Stimulated activated CD8-positive, alpha-beta memory T cell treated with anti-CD3 and anti-CD28 coated beads, Interleukin-7, amount 100 ng/mL, for 4 hours (primary cell): ENCODE measurements at regions not wholly inside any gene's neighbourhood (a gene's known extent, or its start where the extent isn't known, plus 50 kb on each side); places are given as distances from the start of the nearest gene placed in this dataset.
"Not testable (repeated sequence)": the region's sequence is repeated elsewhere in the genome, so short reads cannot be mapped to it uniquely, and the experiment has no call there.

Experiments
- DNase-seq, 2 donors: peaks; one replicate each; pipeline ENCODE4 v3.0.0-alpha.2; 2020; ENCODE audit warnings: low read depth in 2 of 2

DNA sequence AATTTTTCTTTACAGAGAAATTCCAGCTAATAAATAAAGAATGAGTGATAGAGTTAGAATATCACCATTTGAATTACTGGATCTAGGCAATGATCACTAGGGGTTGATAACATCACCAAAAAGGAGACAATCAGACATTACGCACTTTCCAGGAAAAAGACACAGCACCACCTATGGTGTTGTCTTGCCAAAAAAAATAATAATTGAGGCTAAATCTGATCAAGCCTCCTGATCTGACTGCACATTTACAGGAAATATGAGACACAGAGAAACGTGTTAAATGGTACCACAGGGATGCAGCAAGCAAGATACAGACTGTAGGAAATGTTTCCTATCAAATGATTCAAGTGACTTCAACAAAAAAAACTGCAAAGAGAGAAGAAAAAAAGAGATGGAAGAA, 92.8 kb downstream of the EOMES start:
- DNase-seq, result no peak

DNA sequence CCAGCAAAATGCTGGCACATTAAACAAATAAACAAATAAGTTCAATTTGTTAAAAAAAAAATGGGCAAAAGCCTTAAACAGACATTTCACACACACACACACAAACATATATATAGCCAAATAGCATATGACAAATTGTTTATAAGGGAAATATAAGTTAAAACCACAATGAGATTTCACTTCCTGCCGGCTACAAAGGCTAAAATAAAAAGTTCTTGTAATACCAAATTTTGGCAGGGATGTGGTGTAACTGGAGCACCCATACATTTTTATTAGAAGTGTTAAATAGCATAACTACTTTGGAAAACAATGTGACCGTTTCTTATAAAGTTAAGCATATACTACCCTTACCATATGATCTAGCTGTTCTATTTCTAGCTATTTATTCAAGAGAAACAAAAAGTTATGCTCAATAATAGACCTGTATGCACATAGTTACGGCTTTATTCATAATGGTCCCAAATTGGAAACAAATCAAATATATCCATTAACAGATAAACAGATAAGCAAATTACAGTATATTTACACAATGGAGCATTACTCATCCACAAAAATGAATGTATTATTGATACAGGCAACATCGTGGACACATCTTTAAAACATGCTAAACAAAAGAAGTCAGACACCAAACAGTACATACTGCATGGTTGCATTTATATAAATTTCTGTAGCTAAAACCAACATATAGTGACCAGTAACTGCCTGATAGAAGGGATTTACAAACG, 93.9 kb downstream of the EOMES start:
- no peak for DNase-seq

DNA sequence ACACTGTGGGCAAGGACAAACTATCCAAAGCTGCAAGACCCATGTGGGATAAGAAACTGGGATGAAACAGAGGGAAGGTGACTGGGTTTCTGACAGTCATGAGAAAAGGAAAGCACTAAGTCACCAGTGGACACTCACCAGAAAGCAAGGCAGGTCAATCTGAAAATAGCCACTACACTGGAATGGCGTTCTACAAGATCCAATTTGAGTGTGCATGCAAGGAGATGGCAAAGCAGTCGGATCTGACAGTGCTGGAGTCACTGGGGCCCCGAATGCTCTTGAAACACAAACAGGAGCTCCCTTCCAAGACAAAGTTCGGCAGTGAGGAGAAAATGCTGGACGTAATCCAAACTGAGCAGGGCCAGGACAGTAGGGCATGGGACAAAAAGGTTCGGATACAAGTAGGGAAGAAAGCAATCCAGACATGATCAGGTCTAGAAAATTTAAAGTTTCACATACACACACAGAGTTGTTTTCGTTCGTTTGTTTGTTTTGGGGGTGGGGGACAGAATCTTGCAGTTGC, 95.5 kb downstream of the EOMES start:
- DNase-seq, result no peak

DNA sequence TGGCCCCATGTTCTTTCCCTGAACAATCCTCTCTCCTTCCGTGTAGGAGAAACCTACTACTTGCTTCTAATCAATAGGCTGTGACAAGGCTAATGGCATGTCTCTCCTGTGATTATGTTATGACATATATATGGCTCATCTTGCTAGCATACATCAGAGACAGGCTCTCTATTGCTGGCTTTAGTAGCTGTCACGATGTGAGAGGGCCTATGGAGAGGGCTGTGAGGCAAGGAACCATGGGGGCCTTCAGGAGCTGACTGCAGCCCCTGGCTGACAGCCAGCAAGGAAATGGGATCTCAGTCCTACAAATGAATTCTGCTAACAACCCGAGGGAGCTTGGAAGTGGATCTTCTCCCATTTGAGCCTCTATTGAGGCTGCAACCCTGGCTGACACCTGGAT, 96.3 kb downstream of the EOMES start:
- DNase-seq, result no peak

DNA sequence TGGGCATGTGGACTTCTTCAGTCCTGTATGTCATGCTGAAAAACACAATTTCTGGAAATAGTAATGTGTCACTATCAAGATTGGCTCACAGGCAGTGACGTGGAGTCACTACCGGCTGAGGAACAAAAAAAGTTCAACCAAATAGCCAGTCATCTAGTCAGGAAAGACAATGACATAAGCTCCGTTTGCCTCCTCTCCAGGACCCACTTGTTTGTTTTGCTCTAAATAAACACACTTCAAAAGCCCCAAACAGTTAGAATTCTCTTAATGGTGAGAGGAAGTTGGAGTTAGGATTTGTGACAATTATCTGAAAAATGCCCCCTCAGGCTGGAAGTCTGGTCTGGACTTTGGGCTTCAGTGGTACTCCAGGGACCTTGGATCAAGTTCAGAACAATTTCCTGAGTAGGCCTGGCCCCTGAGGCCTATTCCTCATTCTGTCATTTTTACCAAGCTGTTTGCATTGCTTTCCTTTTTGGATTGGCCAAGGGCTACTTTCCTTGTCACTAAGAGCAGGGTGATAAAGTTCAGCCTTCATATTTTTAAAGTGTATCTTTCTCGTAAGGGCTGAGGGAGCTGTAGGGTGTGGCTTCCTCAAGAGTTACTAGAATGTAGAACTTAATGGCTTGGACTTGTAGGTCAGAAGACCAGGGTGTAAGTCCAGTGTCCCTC, 98.9 kb downstream of the EOMES start:
- no peak for DNase-seq

DNA sequence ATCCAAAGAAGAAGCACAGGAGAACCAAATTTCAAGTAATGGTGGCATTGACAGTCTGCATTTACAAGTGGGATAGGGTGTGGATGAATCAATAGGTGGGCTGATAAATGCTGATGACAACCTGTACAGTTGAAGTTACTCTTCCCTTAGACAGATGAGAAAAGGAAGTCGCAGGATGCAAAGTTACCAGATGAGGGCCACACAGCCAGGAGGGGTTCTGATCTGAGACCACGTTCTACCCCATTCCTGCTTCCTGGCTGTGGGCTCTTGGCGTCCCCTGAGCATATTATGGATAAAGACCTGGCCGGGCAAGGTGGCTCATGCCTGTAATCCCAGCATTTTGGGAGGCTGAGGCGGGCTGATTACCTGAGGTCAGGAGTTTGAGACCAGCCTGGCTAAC, 104.6 kb downstream of the EOMES start:
- DNase-seq, result no peak

DNA sequence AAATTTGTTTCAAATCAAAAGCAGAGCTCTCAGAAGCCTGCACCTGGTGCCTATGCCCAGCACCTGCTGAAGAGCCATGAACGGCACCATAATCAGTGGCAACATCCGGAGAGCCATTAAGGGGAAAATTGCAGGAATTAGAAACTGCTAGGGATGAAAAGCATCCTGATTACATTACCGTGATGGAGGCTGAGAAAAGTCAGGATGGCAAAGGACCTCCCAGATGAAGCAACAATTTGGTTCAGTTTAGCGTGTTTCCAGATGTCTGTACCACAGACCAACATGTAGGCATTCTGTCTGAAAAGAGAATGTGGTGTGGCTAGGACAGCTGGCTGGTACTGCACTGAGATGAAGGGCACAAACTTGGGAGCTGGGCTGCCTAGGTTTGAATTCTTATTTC, 106.1 kb downstream of the EOMES start:
- DNase-seq, result no peak

DNA sequence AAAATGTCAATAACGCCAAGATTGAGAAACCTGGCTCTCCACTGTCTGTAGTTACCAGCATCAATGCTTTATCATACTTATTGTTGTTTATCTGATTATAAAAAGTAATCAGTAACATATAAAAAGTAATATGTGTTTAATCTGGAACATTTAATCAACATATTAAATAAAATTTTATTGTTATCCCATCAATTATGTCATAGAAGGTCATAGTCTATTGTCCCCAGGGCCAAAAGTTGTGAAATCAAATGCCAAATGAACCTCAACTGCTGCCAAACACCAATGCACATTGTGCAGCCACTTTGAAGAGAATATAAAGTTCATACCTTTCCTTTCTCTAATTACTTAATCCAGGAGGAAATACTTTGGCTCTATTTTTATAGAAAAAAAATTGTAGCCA, 106.6 kb downstream of the EOMES start:
- no peak for DNase-seq

DNA sequence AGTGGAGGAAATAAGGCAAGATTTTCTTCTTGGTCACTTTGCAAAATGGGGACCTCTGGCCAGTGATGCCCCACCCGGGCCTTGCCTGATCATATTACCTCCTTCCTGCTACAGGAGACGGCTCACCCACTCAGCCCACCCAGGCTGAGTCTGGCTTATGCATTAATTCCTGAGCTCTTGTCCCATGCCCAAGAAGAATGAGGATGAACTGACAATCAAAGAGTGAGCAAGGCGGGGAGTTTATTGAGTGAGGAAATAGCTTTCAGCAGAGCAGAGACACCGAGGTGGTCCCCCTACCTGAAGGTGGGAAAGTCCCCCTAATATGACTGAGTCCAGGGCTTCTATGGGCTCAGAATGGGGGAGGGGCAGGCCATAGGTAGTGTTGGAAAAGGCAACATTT, 107.5 kb downstream of the EOMES start:
- no peak for DNase-seq

DNA sequence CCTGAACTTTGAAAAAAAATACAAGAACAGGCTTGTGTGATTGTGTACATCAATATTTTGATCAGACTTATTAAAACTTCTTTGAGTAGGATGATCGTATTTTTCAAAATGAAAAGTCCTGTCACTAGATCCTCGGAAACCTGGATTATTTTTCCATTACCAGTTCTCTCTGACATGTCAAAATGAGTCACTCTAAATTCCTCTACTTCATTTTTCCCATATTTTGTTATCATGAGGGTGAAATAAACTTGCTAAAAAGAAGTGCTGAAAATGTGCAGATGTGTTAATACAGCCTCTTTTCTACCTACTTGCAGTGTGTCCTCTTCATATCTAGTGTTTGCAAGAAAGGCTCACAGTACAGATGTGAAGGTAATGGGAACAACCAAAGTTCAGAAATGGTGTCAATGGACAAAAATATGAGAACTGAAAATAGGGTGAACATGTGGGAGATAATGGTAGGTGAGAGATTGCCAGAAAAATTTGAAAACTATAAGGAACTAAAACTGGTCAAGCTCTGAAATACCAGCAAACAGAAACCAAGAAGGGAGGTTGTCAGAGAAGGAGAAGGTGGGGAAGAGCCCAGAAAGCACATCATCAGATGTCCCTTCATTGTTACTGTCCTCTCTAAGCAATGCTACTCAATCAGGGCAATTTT, 108.2 kb downstream of the EOMES start:
- DNase-seq, result no peak

DNA sequence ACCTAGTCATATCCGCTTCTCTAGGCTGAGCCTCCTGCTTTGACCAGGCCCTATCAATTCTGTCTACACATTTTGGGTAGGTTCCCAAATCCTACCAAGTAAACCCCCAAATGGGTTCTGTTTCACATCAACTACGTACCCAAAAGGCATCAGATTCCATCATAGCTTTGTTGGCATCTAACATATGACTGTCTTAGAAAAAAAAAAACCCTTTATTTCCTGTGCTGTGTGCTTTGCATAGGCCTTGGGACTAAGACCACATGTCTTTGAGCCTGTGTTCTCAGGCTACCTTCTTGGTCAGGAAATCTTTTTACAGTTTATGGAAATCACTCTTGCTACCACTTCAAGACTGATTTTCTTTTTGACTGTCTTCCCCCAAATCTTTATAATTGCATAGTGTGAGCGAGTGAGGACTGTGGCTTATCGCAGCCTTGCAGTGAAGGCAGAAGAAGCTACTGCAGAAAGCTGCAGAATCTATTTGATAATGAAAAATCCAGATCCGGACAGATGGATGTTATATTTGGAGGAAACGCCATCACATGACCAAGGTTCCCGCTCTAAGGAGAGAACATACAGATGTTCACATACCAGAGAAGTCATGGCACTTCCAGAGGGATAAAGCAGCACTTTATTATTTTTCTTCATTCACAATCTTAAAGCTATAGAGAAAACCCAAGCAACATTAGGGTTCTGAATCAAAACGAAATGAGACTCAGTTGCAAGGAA, 111.2 kb downstream of the EOMES start:
- no peak for DNase-seq

DNA sequence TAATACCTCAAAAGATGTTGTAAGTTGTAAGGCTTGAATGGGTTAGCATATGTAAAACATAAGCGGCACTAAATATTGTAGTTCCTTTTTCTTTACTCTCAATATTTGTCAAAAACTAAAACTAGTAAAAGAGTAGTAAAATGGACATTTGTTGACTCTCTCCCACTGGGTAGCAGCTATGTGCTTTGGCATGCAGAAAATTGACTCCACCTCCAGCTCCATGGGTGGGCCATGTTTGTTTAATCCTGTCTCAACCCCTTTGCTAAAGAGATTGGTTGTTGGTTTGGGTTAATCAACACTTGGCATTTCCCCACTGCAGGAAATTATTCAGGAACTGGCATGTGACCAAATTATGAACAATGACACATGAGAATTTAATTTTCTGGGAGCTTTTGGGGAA, 114.8 kb downstream of the EOMES start:
- DNase-seq, result no peak

DNA sequence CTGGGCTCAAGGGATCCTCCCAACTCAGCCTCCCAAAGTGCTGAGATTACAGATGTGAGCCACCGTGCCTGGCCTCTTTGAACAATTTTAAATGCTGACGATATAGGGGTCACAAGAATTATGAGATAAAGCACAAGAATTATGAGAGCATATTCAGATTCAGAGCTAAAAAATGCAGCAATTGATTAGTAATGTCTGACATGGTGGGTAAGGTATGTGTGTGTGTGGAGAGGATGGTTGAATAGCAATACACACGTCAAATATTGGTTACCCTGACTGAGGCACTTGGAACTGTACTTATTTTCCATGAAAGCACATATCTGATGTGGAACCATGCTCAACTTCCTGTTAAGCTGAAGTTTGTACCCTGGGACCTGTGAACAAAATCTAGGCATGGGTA, 115.6 kb downstream of the EOMES start:
- DNase-seq, result no peak

DNA sequence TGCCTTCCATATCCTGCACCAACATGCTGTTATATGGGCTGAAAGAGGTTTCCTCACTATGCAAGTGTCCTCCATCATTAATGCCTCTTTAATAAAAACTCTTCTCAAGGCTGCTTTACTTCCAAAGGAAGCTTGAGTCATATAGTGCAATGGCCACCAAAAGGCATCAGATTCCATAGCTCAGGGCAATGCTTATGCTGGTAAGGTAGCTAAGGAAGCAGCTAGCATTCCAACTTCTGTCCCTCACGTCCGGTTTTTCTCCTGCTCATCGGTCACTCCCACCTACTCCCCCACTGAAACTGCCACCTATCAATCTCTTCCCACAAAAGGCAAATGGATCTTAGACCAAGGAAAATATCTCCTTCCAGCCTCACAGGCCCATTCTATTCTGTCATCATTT, 117.1 kb upstream of the SLC4A7 start:
- not testable (repeated sequence) for DNase-seq

DNA sequence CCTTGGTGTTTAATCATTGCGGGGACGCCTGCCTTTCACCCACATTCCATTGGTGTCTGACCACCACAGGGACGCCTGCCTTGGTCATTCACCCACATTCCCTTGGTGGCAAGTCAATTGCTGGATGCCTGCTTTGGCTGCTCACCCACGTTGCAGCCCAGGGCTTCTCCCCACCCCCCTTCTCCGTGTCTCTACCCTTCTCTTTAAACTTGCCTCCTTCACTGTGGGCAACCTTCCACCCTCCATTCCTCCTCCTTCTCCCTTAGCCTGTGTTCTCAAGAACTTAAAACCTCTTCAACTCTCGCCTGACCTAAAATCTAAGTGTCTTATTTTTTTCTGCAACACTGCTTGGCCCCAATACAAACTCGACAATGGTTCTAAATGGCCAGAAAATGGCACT, 115.6 kb upstream of the SLC4A7 start:
- not testable (repeated sequence) for DNase-seq

DNA sequence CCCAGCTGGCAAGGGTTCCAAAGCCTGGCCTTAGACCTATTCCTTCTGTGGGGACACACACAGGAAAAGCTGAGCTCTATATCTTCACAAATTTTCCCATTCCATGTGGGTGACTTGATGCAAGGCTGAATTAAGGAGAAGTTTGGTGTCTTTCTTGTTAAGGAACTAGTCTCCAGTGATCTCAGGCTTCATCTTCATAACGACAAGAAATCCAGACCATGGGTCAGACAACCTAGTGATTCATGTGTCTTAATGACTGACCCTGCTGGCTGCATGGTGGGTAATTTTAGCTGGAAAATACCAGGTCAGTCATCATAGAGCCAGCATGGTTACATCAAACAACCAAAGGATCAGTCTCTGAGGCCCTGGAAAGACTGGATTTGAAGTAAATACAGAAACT, 112.7 kb upstream of the SLC4A7 start:
- DNase-seq, result no peak

DNA sequence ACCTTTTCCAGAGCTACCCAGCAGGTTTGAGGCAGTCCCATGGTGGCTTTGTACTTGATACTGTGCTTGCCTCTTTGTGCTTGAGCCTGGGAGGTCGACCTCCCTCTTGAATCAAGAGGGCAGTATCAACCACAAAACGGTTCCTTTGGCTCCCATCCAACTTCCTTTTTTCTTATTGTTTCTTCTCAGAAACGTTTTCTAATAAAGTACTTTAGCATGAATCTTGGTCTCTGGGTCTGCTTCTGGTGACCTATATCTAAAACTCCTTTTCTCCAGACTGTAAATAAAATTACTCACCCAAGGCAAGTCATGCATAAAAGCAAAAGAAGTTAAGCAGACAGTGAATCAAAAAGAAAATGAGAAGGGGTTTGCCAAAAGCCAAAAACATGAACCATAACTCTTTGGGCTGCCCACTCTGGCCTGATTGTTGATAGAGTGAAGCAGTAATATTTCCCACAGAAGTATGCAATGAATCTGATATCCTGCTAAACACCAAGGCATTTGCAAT, 112.2 kb upstream of the SLC4A7 start:
- no peak for DNase-seq

DNA sequence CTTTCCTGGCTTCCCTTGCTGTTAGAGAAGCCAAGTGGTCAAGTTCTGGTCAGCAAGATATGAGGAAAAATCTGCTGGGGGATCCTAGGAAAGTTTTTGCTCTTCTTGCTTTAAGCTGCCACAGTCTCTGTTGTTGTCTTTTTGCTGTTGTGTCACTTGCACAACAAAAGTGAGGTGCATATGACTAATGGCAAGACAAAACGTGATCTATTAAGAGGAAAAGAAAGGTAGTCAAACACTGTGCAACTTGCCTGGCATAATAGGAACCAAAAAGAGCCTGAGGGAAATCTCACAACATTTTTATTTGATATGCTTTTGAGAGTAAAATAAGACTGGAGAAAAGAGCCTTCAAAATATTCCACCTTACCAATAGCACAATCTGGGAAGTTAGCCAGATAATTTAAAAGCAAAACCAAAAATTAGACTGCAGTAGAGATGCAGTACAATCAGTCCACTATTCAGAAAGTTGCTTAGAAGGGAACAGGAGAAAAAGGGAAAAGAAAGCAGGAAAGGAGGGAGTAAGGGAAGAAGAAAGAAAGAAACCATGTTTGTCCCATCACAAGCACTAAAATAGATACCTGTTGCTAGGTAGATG, 110.0 kb upstream of the SLC4A7 start:
- no peak for DNase-seq

DNA sequence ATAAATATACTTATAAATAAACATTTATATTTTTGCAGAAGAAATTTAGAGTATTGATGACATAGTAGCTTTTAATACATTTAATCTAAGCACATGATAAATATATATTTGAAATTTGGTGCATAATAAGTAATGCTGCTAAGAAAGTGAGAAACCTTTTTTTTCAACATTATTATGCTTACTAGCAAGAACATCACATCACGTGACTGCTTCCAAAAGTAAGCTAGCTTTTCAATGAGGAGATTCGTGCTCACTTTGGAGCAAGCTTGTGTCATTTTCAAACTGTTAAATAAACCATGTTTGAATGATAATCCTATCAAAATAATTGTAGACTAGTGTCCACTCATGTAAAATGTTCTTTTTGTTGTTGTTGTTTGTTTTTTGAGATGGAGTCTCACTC, 109.0 kb upstream of the SLC4A7 start:
- no peak for DNase-seq

DNA sequence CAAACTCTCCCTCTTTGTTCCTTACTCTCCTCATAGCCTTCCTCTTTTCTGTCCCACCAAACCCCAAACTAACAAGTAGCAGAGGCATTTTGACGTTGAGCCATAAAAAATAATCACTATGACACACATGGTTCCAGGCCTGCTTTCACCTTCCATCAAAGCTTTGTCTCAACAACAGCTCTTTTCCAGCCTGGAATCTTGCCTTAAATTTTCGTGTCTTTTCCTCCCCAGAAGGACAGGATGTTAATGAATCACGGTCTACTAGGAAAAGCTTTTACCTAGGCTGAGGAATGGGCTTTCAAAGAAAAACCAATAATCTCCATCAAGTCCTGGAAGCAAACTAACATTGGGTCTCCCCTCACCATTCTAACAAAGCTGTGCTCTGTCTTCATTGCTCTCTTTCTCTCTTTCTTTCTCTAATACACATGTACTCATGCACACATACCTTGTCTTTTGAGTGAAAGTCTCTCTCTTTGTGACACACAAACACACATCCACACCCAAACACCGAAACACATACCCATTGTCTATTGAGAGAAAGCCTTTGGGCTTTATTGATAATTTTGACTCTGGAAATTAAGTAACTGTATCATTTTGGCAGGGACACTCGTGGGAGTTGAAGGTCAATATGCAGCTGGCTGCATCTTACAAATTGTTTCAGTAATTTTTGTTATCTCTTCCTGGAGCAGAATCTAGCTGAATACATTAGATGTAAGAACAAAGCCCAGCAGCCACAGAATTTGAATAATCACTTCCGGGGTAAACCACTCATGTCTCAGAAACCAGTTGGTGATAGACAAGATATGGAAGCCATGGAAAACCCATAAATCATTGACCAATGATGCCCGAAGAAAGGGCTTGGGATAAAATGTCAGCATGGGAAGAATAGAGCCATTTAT, 107.4 kb upstream of the SLC4A7 start:
- no peak for DNase-seq
